ELF-1 (cell line): ENCODE measurements at regions not wholly inside any gene's neighbourhood (a gene's known extent, or its start where the extent isn't known, plus 50 kb on each side); places are given as distances from the start of the nearest gene placed in this dataset.

Experiments used
- DNase-seq: peaks from one replicate; pipeline ENCODE4 v3.0.0-alpha.2; 2016; ENCODE audit warnings: low read depth, low spot score

GRCh38 chr10:111498560-111498959, 421.7 kb downstream of the ADRA2A start:
- no peak for DNase-seq

- no peak for DNase-seq
Measured at GRCh38 chr10:111504376-111504775, 427.5 kb downstream of the ADRA2A start.

GRCh38 chr10:111506266-111507034, 429.6 kb downstream of the ADRA2A start:
- DNase-seq, result no peak

GRCh38 chr10:111511751-111512150, 434.9 kb downstream of the ADRA2A start:
- DNase-seq, result no peak

GRCh38 chr10:111515264-111515663, 438.4 kb downstream of the ADRA2A start:
- DNase-seq, result no peak

GRCh38 chr10:111515706-111516105, 438.9 kb downstream of the ADRA2A start:
- no peak for DNase-seq

GRCh38 chr10:111516144-111516543, 439.3 kb downstream of the ADRA2A start:
- no peak for DNase-seq

GRCh38 chr10:111522141-111522540, 445.3 kb downstream of the ADRA2A start:
- DNase-seq, result no peak

- no peak for DNase-seq
Measured at GRCh38 chr10:111522551-111522950, 445.7 kb downstream of the ADRA2A start.

- DNase-seq, result no peak
Measured at GRCh38 chr10:111523016-111523415, 446.2 kb downstream of the ADRA2A start.

- no peak for DNase-seq
Measured at GRCh38 chr10:111524134-111524533, 447.3 kb downstream of the ADRA2A start.

GRCh38 chr10:111525696-111526095, 448.9 kb downstream of the ADRA2A start:
- DNase-seq, result no peak

GRCh38 chr10:111531690-111532089, 454.9 kb downstream of the ADRA2A start:
- DNase-seq, result no peak

GRCh38 chr10:111532139-111532538, 455.3 kb downstream of the ADRA2A start:
- DNase-seq, result no peak

GRCh38 chr10:111539246-111539645, 462.4 kb downstream of the ADRA2A start:
- no peak for DNase-seq

GRCh38 chr10:111543854-111544253, 467.0 kb downstream of the ADRA2A start:
- DNase-seq, result no peak

- no peak for DNase-seq
Measured at GRCh38 chr10:111545861-111546605, 469.2 kb downstream of the ADRA2A start.

GRCh38 chr10:111548084-111548726, 471.4 kb downstream of the ADRA2A start:
- DNase-seq, result no peak

- no peak for DNase-seq
Measured at GRCh38 chr10:111551001-111551400, 474.2 kb downstream of the ADRA2A start.

- DNase-seq, result no peak
Measured at GRCh38 chr10:111556666-111557065, 479.8 kb downstream of the ADRA2A start.

- DNase-seq, result no peak
Measured at GRCh38 chr10:111558211-111558610, 481.4 kb downstream of the ADRA2A start.

GRCh38 chr10:111560027-111560426, 483.2 kb downstream of the ADRA2A start:
- no peak for DNase-seq

- DNase-seq, result no peak
Measured at GRCh38 chr10:111561124-111561523, 484.3 kb downstream of the ADRA2A start.
